ENCODE measurements at regions not wholly inside any gene's neighbourhood (a gene's known extent, or its start where the extent isn't known, plus 50 kb on each side); places are given as distances from the start of the nearest gene placed in this dataset.

- Histone ChIP-seq H3K4me1 (no peaks in the 10 kb centered on the region), H3K27me3 (no peaks in the 10 kb centered on the region), H3K9ac (ENCODE audit: low read depth in 2 of 2, low read length in 2 of 2) (no peak overlapping the region), H3K4me3 (no peak overlapping the region), H3K36me3 (no peaks in the 10 kb centered on the region), H3K9me3 (no peaks in the 10 kb centered on the region), H3K27ac (no peak overlapping the region)
- intact Hi-C loops (cut with DNase I) = no loop called here
- no peak for TF ChIP-seq CTCF (IDR thresholded peaks at IDR 0.05)
- DNase-seq = no peak
These were observed 1478.8 kb downstream of the NCAM2 start for GRCh38 chr21:22476726-22477646.

- Histone ChIP-seq H3K4me1 (no peaks in the 10 kb centered on the region), H3K4me3 (no peak overlapping the region), H3K27ac (no peak overlapping the region), H3K9ac (ENCODE audit: low read depth in 2 of 2, low read length in 2 of 2) (no peak overlapping the region), H3K9me3 (no peaks in the 10 kb centered on the region), H3K27me3 (no peaks in the 10 kb centered on the region), H3K36me3 (no peaks in the 10 kb centered on the region)
- intact Hi-C loops (cut with DNase I) = no loop called here
- no peak for DNase-seq
- TF ChIP-seq CTCF (IDR thresholded peaks at IDR 0.05) = no peak
These were observed 1491.8 kb downstream of the NCAM2 start for GRCh38 chr21:22490049-22490448.

- no peaks in the 10 kb centered on the region for H3K9me3 ChIP-seq
- H3K9ac ChIP-seq (ENCODE audit: low read depth in 2 of 2, low read length in 2 of 2) = no peak overlapping the region
- H3K36me3 ChIP-seq = no peaks in the 10 kb centered on the region
- no peak overlapping the region for H3K4me3 ChIP-seq
- intact Hi-C loops (cut with DNase I) = no loop called here
- H3K4me1 ChIP-seq = no peaks in the 10 kb centered on the region
- H3K27ac ChIP-seq = no peak overlapping the region
- DNase-seq = no peak
- H3K27me3 ChIP-seq = no peaks in the 10 kb centered on the region
- no peak for TF ChIP-seq CTCF (IDR thresholded peaks at IDR 0.05)
These were observed 1518.0 kb downstream of the NCAM2 start for GRCh38 chr21:22516230-22516629.

- Histone ChIP-seq H3K4me1 (no peaks in the 10 kb centered on the region), H3K27me3 (no peaks in the 10 kb centered on the region), H3K4me3 (no peak overlapping the region), H3K36me3 (no peaks in the 10 kb centered on the region), H3K9ac (ENCODE audit: low read depth in 2 of 2, low read length in 2 of 2) (no peak overlapping the region), H3K9me3 (peaks cover 3% of the 10 kb centered on the region), H3K27ac (no peak overlapping the region)
- intact Hi-C loops (cut with DNase I) = no loop called here
- no peak for TF ChIP-seq CTCF (IDR thresholded peaks at IDR 0.05)
- no peak for DNase-seq
These were observed 1537.4 kb downstream of the NCAM2 start for GRCh38 chr21:22535630-22536029.

GRCh38 chr21:22536509-22536908, 1538.3 kb downstream of the NCAM2 start:
- no peaks in the 10 kb centered on the region for H3K27me3 ChIP-seq
- no peaks in the 10 kb centered on the region for H3K36me3 ChIP-seq
- H3K9ac ChIP-seq (ENCODE audit: low read depth in 2 of 2, low read length in 2 of 2) = no peak overlapping the region
- H3K4me3 ChIP-seq = no peak overlapping the region
- H3K9me3 ChIP-seq = peaks cover 3% of the 10 kb centered on the region
- no peak for DNase-seq
- intact Hi-C loops (cut with DNase I) = no loop called here
- TF ChIP-seq CTCF (IDR thresholded peaks at IDR 0.05) = no peak
- no peak overlapping the region for H3K27ac ChIP-seq
- no peaks in the 10 kb centered on the region for H3K4me1 ChIP-seq
